ENCODE measurements at regions not wholly inside any gene's neighbourhood (a gene's known extent, or its start where the extent isn't known, plus 50 kb on each side); places are given as distances from the start of the nearest gene placed in this dataset.

GRCh38 chr21:22904385-22904784, 1906.2 kb downstream of the NCAM2 start:
- TF ChIP-seq EZH2 (IDR thresholded peaks at IDR 0.05; ENCODE audit: insufficient read depth, low read length) (no peak), CTCF (IDR thresholded peaks at IDR 0.05; ENCODE audit: insufficient read depth, low read depth, low read length) (no peak)

Measured in astrocyte (in vitro differentiated cells and primary cell).